Fibroblast of skin of back (primary cell): ENCODE measurements at regions not wholly inside any gene's neighbourhood (a gene's known extent, or its start where the extent isn't known, plus 50 kb on each side); places are given as distances from the start of the nearest gene placed in this dataset.
A peak's percentile ranks its signal among the peaks of the same experiment; 100 is the strongest.

Source experiments
- DNase-seq: peaks from one replicate; pipeline ENCODE4 v3.0.0-alpha.2; 2013

- DNase-seq, result no peak
These were observed 182.5 kb downstream of the ADSS2 start for GRCh38 chr1:244269169-244269568.

GRCh38 chr1:244271004-244271403 lies 180.7 kb downstream of the ADSS2 start:
- no peak for DNase-seq

GRCh38 chr1:244271691-244272308 lies 179.9 kb downstream of the ADSS2 start:
- peak; percentile 14 for DNase-seq

GRCh38 chr1:244272471-244273261 lies 179.0 kb downstream of the ADSS2 start:
- peak; percentile 80 for DNase-seq

- no peak for DNase-seq
These were observed 178.4 kb downstream of the ADSS2 start for GRCh38 chr1:244273262-244273844.

- DNase-seq, result peak; percentile 95
These were observed 177.7 kb downstream of the ADSS2 start for GRCh38 chr1:244273845-244274619.

GRCh38 chr1:244276646-244277045 lies 175.1 kb downstream of the ADSS2 start:
- no peak for DNase-seq

GRCh38 chr1:244280201-244280600 lies 171.5 kb downstream of the ADSS2 start:
- DNase-seq, result no peak

- no peak for DNase-seq
These were observed 170.8 kb downstream of the ADSS2 start for GRCh38 chr1:244280859-244281258.

GRCh38 chr1:244283772-244284171 lies 167.9 kb downstream of the ADSS2 start:
- no peak for DNase-seq

- no peak for DNase-seq
These were observed 167.0 kb downstream of the ADSS2 start for GRCh38 chr1:244284641-244285156.

GRCh38 chr1:244286341-244286740 lies 165.4 kb downstream of the ADSS2 start:
- DNase-seq, result no peak

- no peak for DNase-seq
These were observed 164.0 kb downstream of the ADSS2 start for GRCh38 chr1:244287726-244288125.

GRCh38 chr1:244288663-244289062 lies 163.0 kb downstream of the ADSS2 start:
- DNase-seq, result no peak

- DNase-seq, result no peak
These were observed 161.5 kb downstream of the ADSS2 start for GRCh38 chr1:244289991-244290785.

- no peak for DNase-seq
These were observed 160.2 kb downstream of the ADSS2 start for GRCh38 chr1:244291236-244292201.

GRCh38 chr1:244294599-244295224 lies 157.0 kb downstream of the ADSS2 start:
- DNase-seq, result no peak

GRCh38 chr1:244296003-244296402 lies 155.7 kb downstream of the ADSS2 start:
- DNase-seq, result no peak

- DNase-seq, result no peak
These were observed 155.3 kb downstream of the ADSS2 start for GRCh38 chr1:244296447-244296846.

- no peak for DNase-seq
These were observed 154.6 kb downstream of the ADSS2 start for GRCh38 chr1:244297087-244297486.
